ENCODE measurements at regions not wholly inside any gene's neighbourhood (a gene's known extent, or its start where the extent isn't known, plus 50 kb on each side); places are given as distances from the start of the nearest gene placed in this dataset.
A peak's percentile ranks its signal among the peaks of the same experiment; 100 is the strongest.

DNA sequence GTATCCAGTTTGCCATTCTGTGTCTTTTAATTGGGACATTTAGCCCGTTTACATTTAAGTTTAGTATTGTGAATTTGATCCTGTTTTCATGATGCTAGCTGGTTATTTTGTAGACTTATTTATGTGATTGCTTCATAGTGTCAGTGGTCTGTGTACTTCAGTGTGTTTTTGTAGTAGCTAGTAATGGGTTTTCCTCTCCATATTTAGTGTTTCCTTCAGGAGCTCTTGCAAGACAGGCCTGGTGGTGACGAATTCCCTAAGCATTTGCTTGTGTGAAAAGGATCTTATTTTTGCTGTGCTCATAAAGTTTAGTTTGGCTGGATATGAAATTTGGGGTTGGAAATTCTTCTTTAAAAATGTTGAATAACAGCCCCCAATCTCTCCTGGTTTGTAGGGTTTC, 69.2 kb upstream of the PDC start:
- no peak for TF ChIP-seq CTCF (IDR thresholded peaks at IDR 0.05; ENCODE audit: extremely low read depth, insufficient read depth, missing control alignments)
- in situ Hi-C loops (cut with MboI; ENCODE audit: low pct_unique_long_range_greater_than_20kb, low sequenced_read_pairs, unreplicated experiment): no loop called here
- no peak for DNase-seq (ENCODE audit: low spot score)

DNA sequence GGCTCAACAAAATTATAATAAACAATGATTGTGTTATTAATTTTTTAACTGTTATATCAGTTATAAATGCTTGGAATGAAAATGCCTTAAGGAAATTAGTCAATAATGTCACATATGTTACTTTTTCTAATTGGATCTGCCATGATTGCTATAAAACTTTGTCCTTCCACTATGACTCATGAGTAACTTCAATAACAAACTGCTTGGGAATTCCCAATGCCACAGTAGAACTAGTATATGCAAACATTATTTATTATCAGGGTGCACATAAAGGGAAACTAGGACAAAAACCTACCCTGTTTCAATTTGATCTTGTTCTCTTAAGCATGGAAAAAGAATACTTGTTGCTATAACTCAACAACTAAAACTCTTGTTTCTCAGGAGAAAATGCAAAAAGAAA, 59.1 kb upstream of the PDC start:
- no peak for DNase-seq (ENCODE audit: low spot score)
- TF ChIP-seq CTCF (IDR thresholded peaks at IDR 0.05; ENCODE audit: extremely low read depth, insufficient read depth, missing control alignments): no peak
- in situ Hi-C loops (cut with MboI; ENCODE audit: low pct_unique_long_range_greater_than_20kb, low sequenced_read_pairs, unreplicated experiment): no loop called here

DNA sequence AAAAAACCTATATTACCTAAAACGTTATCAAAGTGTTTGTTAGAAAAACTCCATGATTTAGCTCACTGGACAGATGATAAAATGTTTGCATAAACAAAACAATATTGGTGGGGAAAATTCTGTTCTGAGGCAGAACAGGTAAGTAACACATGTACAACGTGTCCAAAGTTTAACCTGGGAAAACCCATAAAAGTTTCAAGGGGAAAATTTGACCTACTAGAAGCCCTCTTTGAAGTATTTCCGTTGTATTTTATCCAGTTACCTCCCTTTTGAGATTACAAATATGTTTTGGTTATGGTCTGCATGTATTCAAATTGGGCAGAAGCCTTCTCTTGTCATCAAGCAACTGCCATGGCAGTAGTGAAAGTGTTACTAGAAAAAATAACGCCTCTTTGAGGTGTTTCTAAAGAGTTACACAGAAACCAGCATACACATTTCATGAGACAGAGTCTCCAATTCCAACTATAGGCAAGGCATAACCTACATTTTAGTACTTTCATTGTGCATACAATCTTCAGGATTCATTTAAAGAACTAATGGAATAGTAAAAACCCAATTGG, 58.0 kb upstream of the PDC start:
- in situ Hi-C loops (cut with MboI; ENCODE audit: low pct_unique_long_range_greater_than_20kb, low sequenced_read_pairs, unreplicated experiment): no loop called here
- peak; percentile 24 for DNase-seq (ENCODE audit: low spot score)
- no peak for TF ChIP-seq CTCF (IDR thresholded peaks at IDR 0.05; ENCODE audit: extremely low read depth, insufficient read depth, missing control alignments)

DNA sequence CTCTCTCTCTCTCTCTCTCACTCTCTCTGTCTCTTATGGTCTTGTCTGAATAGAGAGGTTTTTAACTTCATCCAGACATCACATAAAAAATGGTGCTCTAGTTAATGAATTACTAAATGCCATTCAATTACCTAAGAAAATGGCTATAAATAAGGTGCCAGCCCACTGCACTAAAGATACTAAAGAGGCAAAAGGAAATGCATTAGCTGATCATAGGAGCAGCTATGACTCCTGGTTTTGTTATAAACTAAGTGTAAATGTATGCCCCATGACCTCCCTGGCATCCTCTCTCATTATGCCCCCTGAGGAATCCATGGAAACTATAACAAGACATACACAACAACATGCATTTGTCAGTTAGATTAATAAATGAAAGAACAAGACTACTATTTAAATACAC, 57.5 kb upstream of the PDC start:
- DNase-seq (ENCODE audit: low spot score): no peak
- in situ Hi-C loops (cut with MboI; ENCODE audit: low pct_unique_long_range_greater_than_20kb, low sequenced_read_pairs, unreplicated experiment): no loop called here
- TF ChIP-seq CTCF (IDR thresholded peaks at IDR 0.05; ENCODE audit: extremely low read depth, insufficient read depth, missing control alignments): no peak

GRCh38 chr1:186514367-186514766, 53.5 kb upstream of the PDC start:
- in situ Hi-C loops (cut with MboI; ENCODE audit: low pct_unique_long_range_greater_than_20kb, low sequenced_read_pairs, unreplicated experiment): no loop called here
- TF ChIP-seq CTCF (IDR thresholded peaks at IDR 0.05; ENCODE audit: extremely low read depth, insufficient read depth, missing control alignments): no peak
- DNase-seq (ENCODE audit: low spot score): no peak

- no peak for TF ChIP-seq CTCF (IDR thresholded peaks at IDR 0.05; ENCODE audit: extremely low read depth, insufficient read depth, missing control alignments)
- no peak for DNase-seq (ENCODE audit: low spot score)
- in situ Hi-C loops (cut with MboI; ENCODE audit: low pct_unique_long_range_greater_than_20kb, low sequenced_read_pairs, unreplicated experiment): no loop called here
These were observed 52.6 kb upstream of the PDC start for GRCh38 chr1:186513526-186513925.

All from GM13977 (cell line).